D721Med (cell line): ENCODE measurements at regions not wholly inside any gene's neighbourhood (a gene's known extent, or its start where the extent isn't known, plus 50 kb on each side); places are given as distances from the start of the nearest gene placed in this dataset.

Experiments used
- DNase-seq: peaks from one replicate; pipeline ENCODE4 v3.0.0; 2011; ENCODE audit warnings: low spot score; ENCODE audit not compliant: insufficient read length
- FAIRE-seq: peaks from 2 replicates; lab custom pipeline; 2011; peaks lifted over from hg19 to GRCh38; lab: Jason Lieb, UNC
- CTCF ChIP-seq: IDR thresholded peaks from 2 replicates; pipeline ENCODE4 v1.5.1; 2012; ENCODE audit warnings: mild to moderate bottlenecking, control low read depth; ENCODE audit not compliant: insufficient read depth; ENCODE audit errors: missing control alignments

GRCh38 chr9:100756217-100756616 is 178.3 kb downstream of the CAVIN4 start:
- FAIRE-seq: no peak
- no peak for TF ChIP-seq CTCF

DNA sequence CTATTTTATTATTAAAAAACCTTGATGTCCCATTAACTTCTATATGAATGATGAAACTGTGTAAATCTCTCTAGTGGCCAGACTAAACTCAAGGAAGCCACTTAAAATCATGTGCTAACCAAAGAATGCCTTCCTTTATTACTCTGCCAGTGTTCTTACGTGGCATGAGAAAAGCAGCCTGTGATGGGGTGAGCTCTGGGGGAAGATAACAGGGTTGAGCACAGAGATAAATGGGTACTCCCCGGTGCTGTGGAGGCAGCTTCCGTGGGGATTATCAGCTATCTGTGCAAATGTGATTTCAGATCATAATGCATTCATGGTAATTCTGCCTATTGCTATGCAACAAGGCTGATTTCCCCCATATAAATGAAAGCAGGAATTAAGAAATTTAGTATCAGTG is 181.3 kb downstream of the CAVIN4 start:
- no peak for TF ChIP-seq CTCF
- peak; percentile 32 for FAIRE-seq
- no peak for DNase-seq

More at GRCh38 chr9:100756217-100756616, 178.3 kb downstream of the CAVIN4 start:
- no peak for DNase-seq

DNA sequence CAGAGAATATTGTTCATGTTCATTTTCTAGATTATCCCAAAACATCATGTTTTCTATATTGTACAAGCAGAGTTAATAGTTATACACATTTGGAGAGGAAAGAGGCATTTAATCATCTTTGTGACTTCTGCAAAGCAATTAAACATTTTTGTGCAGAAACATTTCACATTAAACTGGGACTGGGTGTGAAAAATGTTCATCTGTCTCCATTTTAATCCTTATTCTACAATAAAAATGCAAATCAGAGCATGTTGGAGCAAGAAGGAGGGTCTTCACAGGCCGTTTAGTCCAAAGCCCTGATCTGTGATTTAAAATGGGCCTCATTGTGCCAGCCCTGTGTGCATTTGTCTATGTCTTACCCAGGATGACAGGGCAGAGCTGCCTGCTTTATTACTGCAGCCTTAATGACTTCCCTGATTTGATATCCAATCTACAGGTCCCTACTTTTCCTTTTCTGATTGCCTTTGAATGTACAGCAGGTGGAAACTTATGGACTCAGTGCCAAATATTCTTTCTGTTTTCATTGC is 183.5 kb downstream of the CAVIN4 start:
- no peak for DNase-seq
- no peak for TF ChIP-seq CTCF
- no peak for FAIRE-seq

- no peak for TF ChIP-seq CTCF
- DNase-seq (no peak), FAIRE-seq (no peak)
Observed at GRCh38 chr9:100774326-100774725, 196.4 kb downstream of the CAVIN4 start.

DNA sequence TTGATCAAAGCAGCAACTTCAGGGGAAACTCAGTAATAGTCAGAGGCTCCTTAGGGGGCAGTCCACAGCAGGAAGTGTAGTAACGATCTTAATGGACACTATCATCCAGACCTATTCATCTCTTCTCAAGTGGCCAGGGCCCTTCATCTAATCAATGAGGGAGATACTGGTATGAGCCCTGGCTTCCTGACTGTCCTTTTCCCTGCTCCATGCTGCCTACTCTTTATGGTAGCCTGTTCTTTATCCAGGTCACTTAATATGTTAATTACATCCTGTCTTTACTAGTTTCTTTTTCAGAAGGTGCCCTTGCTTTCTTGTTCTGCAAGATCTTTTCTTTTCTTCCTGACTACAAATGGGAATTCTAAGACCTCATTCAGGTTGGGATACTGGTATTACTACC is 197.1 kb downstream of the CAVIN4 start:
- no peak for DNase-seq
- no peak for FAIRE-seq
- no peak for TF ChIP-seq CTCF

DNA sequence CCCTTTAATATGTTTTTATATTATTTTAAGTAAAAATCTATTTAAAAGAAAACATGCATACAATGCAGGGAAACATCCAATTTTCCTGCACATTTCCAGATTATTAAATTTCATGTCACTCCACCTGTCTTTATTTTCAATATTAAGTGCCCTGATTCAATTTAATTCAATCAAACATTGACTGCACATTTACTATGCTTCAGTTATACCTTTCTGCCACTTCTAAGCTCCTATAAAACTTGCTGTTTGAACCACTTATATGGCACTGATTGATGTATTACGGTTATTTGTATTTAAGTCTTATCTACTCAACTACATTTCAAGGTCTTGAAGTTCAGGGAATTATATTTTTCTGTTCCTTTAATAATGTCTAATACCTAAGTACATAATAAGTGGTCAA is 198.0 kb downstream of the CAVIN4 start:
- TF ChIP-seq CTCF: no peak
- FAIRE-seq: peak; percentile 21
- DNase-seq: no peak

DNA sequence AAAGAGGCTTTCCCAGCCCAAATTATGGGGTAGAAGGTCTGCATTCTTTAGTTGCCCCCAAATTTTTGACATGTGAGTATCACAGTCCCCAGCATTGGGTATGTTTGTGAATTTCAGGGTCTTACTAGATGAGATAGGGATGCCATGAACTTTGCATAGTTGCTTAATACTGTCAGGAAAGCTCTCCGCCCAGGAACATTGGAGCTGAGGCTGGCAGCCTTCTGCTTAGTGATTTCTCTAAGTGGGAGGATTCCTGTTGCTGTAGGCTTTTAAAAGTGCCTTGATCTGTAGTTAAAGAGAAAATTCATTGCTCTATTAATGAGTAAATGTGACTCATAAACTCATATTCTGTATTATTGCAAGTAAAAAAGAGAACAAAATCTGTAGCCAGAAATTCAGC is 206.9 kb downstream of the CAVIN4 start:
- TF ChIP-seq CTCF: no peak
- FAIRE-seq (no peak), DNase-seq (no peak)
